Sigmoid colon (tissue), 4 donors: ENCODE measurements at regions not wholly inside any gene's neighbourhood (a gene's known extent, or its start where the extent isn't known, plus 50 kb on each side); places are given as distances from the start of the nearest gene placed in this dataset.

Source experiments
- CTCF ChIP-seq, 4 experiments: fragments of 450-650 bp in 3 of 4; fragments of 200-600 bp in 1 of 4; IDR thresholded peaks; one replicate each; pipeline ENCODE4 v1.5.1; 2016 to 2019; ENCODE audit warnings: antibody characterized with exemption in 4 of 4, mild to moderate bottlenecking in 3 of 4, moderate library complexity in 2 of 4
- POLR2A ChIP-seq, 2 donors: fragments of 450-650 bp; IDR thresholded peaks; one replicate each; pipeline ENCODE4 v1.6.1; 2016; ENCODE audit warnings: antibody characterized with exemption in 2 of 2, mild to moderate bottlenecking in 2 of 2, moderate library complexity in 2 of 2
- POLR2AphosphoS5 ChIP-seq, 4 donors: sonication (generic); formaldehyde crosslinking; IDR thresholded peaks; one replicate each; pipeline ENCODE4 v1.6.1; 2017; ENCODE audit warnings: antibody characterized with exemption in 4 of 4

GRCh38 chr3:87792198-87792533 is 266.6 kb downstream of the CGGBP1 start:
- TF ChIP-seq POLR2A (IDR thresholded peaks at IDR 0.05) (no peak), CTCF (IDR thresholded peaks at IDR 0.05) (no peak), POLR2AphosphoS5 (IDR thresholded peaks at IDR 0.05) (no peak)
